Non-pigmented ciliary epithelial cell (primary cell): ENCODE measurements at regions not wholly inside any gene's neighbourhood (a gene's known extent, or its start where the extent isn't known, plus 50 kb on each side); places are given as distances from the start of the nearest gene placed in this dataset.

Experiments
- DNase-seq: peaks from one replicate; pipeline ENCODE4 v3.0.0-alpha.2; 2010; ENCODE audit warnings: low read depth

DNA sequence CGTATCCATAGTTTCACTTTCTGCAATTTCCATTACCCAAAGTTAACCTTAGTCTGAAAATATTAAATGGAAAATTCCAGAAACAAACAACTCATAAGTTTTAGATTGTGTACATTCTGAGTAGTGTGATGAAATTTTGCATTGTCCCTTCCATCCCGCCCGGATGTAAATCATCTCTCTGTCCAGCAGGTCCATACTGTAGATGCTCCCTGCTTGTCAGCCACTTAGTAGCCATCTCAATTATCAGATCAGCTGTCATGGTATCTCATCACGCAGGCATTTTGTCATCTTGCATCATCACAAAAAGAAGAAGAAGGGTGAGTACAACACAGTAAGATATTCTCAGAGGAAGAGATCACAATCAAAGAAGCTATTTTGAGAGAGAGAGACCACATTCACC, 185.0 kb upstream of the STK17B start:
- no peak for DNase-seq

DNA sequence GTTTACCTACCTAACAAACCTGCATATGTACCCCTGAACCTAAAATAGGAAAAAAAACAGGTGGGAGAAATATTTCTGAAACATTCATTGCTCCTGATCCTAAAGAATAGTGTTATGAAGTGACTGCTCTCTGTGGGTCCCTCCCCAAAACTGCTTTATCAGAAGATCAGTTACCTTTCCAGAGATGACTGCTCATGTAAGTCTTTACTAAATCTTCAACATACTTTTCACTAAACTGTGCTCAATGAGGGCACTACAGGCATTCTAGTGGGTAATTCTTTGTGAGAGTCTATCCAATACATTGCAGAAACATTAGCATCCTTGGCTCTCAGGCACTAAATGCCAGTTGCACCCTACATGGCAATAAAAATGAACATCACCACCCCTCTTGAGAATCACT, 189.3 kb upstream of the STK17B start:
- DNase-seq: no peak

DNA sequence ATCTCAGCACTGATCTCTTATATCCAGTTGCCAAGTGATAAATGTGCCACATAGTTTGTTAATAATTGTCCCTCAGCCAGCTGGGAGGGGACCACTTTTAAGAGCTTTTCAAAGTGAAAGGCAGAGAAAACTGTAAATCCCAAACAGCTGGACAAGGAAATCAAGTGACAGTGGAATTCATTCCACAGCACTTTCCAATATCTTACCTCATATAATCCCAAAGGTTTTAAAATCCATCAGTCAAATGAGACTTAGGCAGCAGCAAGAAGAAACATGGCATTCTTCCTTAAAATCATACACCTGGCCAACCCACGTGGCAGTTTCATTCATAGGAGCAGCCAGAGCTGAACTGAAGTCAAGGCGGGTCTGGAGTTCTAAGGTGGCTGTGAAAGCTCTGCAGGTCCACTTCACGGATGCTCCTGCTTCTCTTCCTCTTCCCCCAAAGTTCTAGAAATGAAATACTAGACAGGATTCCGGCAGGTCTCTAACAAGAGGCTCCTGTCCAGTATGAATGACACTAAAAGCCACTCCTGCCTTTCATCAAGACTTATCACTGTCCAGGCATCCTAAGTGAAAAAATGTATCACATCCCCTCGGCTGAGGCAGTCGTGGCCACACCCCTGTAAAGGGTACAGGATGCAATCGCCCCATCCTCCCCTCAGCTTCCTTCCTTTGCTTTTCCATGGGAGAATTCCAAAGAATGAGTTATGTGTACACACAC, 190.4 kb upstream of the STK17B start:
- no peak for DNase-seq

GRCh38 chr2:196362973-196363549, 191.7 kb upstream of the STK17B start:
- no peak for DNase-seq

- no peak for DNase-seq
These were observed 193.8 kb upstream of the STK17B start for GRCh38 chr2:196365145-196365544.

DNA sequence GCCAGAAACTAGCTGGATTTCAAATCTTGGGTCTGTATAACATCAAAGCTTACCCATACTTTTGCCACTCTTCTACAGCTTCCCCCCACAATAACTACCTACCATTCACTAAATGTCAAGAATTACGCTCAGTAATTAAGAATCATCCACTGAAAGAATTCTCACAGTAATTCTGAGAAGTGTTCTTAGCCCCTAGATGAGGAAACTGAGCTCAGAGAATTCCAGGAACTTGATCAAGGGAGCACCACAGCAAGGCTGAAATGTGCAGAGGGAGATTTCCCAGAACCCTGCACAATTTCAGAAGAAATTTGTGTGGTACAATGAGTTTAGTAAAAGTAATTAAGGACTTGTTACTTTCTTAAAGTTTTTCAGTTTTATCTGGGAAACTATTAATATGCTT, 194.5 kb upstream of the STK17B start:
- no peak for DNase-seq

GRCh38 chr2:196367633-196368032, 196.3 kb upstream of the STK17B start:
- no peak for DNase-seq

- DNase-seq: no peak
These were observed 197.3 kb upstream of the STK17B start for GRCh38 chr2:196368546-196369225.

GRCh38 chr2:196369967-196370366, 198.6 kb upstream of the STK17B start:
- no peak for DNase-seq

DNA sequence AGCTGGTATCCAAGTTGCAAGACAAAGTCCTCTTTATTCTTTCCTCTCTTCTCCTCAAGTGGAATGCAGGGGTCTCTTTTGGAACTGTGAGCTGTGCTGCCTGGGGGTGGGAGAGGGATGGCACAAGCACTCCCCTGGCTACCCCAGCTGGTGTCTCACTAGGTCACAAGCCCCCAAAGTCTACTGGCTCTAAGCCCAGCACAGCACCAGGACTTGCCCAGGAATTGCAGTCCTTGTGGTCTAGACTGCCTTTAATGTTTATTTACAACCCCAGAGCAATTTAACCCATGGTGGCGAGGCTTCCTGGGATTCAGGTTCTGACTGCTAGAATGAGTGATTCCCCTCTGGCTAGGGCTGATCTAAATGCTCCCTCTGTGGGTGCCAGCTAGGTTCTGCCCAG, 199.0 kb upstream of the STK17B start:
- no peak for DNase-seq

DNA sequence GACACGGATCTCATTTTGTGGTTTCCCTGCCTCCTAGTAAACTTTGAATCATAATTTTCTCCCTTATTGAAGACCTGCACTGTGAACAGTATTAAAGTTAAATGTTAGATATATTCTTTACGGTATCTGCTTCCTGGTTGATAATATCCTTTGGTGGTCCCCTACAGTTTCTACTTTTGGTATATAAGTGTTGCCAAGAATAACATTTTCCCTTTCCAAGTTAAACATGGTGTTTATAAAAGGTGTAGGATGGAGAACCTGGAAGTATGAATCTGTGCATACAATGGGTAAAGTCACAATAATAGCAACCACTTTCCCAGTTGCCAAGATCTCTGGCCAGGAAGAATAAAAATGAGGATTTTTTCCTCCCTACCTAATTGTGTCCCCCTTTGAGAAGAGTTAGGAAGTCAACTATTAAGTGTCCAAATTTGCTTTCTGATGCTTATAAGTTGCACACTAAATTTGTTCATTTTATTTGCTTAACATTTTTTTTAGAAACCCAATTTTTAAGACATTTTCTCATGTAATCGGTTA, 201.0 kb upstream of the STK17B start:
- no peak for DNase-seq

GRCh38 chr2:196372811-196373664, 201.7 kb upstream of the STK17B start:
- DNase-seq: no peak

DNA sequence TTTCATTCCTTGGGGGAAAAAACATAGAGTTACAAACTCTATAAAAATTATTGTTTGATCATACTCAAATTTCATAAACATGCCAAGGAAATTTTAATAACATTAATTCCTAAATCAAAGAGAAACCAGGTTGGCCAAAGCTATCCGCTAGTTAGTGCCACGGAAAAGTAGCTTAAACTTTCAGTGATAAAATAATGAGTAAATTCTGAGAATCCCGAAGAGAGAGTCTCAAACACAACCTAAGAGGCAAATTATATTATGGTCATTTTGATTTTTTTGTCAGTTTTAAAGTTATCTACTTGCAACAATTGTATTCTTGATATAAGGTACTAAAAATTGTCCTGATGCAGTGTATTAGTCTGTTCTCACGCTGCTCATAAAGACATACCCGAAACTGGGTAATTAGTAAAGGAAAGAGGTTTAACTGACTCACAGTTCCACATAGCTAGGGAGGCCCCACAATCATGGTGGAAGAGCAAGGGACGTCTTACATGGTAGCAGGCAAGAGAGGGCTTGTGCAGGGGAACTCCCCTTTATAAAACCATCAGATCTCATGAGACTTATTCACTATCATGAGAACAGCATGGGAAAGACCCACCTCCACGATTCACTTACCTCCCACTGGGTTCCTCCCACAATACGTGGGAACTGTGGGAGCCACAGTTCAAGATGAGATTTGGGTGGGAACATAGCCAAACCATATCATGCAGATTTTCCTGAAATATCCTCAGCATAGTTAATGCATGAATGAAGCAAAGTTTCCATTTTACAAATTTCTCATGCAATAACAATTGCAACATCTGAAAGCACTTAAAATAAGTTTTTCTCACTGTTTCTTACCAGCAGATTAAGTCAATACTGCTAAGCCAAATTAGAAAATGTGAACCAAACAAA, 205.9 kb upstream of the STK17B start:
- DNase-seq: no peak

DNA sequence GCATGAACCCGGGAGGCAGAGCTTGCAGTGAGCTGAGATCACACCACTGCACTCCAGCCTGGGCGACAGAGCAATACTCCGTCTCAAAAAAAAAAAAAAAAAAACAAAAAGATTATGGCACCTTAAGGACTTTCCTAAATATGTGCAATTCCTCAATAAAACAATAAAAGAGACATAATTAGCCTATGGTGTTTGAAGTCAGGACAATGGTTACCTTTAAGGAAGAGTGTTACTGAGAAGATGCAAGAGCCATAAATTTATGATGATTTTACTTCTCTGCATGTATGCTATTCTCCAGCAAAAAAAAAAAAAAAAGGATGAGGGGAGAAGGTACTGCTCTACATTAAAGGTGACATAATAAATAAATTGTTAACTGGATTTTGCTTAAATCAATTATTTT, 208.2 kb upstream of the STK17B start:
- DNase-seq: no peak

DNA sequence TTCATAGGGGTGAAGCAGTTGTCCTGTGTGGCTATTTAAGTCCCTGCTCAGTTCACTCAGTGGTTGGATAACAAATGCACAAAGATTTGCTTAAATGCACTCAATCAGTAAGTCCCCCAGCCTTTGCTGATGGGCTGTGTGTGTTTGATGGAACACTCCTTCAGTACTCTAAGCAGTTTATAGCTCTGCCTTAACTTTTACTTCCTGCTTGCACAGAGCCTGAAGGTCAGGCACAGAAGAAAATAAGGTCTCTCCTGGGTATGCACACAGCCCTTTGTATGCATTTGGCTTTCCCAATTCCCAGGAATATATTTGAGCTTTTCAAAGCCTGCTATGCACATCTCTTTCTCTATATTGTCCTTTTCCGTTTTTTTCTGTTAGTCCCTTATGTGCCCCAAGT, 208.7 kb upstream of the STK17B start:
- DNase-seq: no peak

DNA sequence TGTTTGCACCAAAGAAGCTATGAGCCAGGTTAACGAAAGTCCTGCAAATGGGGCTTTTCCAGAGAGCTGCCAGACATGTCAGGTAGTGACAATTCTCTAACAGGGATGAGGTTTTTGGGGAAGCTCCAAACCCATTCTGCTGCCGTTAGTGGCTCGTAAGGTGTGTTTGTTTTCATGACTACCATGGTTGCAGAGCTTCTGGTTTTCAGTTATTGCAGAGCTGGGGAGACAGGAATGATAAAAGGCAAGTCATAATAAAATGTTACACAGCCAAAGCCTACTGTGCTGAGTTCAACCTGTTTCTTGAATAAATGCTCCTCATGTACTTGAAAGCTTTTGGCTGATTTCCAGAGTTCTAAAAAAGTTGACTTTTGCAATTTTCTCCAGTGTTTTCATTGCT, 209.2 kb upstream of the STK17B start:
- DNase-seq: no peak

GRCh38 chr2:196381464-196381863, 210.1 kb upstream of the STK17B start:
- DNase-seq: no peak

- no peak for DNase-seq
These were observed 212.4 kb upstream of the STK17B start for GRCh38 chr2:196383799-196384198.

DNA sequence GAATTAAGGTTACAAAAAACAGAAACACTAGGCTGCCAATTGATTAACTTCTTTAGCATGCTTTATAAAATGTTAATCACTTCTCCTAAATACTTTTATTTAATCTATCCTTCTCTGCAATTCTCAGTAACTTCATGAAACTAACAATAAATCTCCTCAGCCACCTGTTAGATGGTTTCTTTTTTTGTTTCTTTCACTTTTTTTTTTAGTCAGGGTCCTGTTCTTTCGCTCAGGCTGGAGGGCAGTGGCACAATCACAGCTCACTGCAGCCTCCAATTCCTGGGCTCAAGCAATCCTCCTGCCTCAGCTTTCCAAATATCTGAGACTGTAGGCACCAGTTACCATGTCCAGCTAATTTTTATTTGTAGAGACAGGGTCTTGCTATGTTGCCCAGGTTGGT, 213.4 kb upstream of the STK17B start:
- no peak for DNase-seq

DNA sequence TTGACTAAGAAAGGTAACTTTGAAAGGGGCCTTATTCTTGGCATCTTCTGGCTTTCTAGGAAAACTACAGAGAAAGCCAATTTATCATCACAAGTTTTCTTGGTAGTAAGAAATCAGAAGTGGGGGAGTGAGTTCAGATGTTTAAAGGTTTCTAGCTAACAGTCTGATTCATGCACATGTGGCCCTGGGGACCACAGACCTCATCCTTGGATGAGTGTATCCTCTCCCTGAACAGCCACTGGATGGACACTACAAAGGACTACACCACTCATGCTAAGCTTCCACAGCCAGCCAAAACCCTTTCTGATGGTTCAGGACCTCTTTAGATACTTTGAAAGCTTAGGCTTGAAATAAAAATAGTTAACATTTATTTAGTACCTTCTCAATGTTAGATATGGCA, 218.3 kb upstream of the STK17B start:
- DNase-seq: no peak
